Neural progenitor cell (in vitro differentiated cells): ENCODE measurements at regions not wholly inside any gene's neighbourhood (a gene's known extent, or its start where the extent isn't known, plus 50 kb on each side); places are given as distances from the start of the nearest gene placed in this dataset.

Source experiments
- EZH2 ChIP-seq: fragments of 200-600 bp; sonication (generic); IDR thresholded peaks from 2 replicates; pipeline ENCODE4 v1.6.1; 2017; ENCODE audit warnings: antibody characterized with exemption, mild to moderate bottlenecking, moderate library complexity
- TF ChIP-seq, protein P1 (sequence below): fragments of 200-600 bp; sonication (generic); IDR thresholded peaks from 2 replicates; pipeline ENCODE4 v1.5.1; 2017; ENCODE audit warnings: antibody characterized with exemption, mild to moderate bottlenecking

DNA sequence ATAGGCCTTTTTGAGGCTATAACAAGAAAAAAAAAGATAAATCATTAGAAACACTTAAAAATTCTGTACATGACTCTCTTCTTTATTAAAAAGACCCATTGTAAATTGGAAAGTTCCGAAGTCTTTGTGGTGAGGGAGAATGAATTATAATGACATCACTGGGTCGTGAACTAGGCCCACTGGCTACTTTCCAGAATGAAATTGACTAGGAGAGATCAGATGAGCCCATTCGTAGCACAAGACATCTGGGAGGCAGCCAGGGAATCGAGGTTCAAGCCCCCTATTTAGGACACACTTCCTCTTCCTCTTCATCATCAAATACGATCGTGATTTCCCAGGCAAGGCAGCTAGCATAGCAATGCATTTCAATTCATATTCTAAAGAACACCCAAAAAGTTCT lies 889.8 kb upstream of the NR2F2 start:
- TF ChIP-seq, protein P1, sequence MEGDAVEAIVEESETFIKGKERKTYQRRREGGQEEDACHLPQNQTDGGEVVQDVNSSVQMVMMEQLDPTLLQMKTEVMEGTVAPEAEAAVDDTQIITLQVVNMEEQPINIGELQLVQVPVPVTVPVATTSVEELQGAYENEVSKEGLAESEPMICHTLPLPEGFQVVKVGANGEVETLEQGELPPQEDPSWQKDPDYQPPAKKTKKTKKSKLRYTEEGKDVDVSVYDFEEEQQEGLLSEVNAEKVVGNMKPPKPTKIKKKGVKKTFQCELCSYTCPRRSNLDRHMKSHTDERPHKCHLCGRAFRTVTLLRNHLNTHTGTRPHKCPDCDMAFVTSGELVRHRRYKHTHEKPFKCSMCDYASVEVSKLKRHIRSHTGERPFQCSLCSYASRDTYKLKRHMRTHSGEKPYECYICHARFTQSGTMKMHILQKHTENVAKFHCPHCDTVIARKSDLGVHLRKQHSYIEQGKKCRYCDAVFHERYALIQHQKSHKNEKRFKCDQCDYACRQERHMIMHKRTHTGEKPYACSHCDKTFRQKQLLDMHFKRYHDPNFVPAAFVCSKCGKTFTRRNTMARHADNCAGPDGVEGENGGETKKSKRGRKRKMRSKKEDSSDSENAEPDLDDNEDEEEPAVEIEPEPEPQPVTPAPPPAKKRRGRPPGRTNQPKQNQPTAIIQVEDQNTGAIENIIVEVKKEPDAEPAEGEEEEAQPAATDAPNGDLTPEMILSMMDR: no peak
- TF ChIP-seq EZH2: no peak
